Dedifferentiated amniotic fluid mesenchymal stem cell (primary cell): ENCODE measurements at regions not wholly inside any gene's neighbourhood (a gene's known extent, or its start where the extent isn't known, plus 50 kb on each side); places are given as distances from the start of the nearest gene placed in this dataset.
"Not testable (repeated sequence)": the region's sequence is repeated elsewhere in the genome, so short reads cannot be mapped to it uniquely, and the experiment has no call there.

Source experiments
- DNase-seq: peaks from one replicate; pipeline ENCODE4 v3.0.0-alpha.2; 2016; ENCODE audit errors: extremely low spot score

DNA sequence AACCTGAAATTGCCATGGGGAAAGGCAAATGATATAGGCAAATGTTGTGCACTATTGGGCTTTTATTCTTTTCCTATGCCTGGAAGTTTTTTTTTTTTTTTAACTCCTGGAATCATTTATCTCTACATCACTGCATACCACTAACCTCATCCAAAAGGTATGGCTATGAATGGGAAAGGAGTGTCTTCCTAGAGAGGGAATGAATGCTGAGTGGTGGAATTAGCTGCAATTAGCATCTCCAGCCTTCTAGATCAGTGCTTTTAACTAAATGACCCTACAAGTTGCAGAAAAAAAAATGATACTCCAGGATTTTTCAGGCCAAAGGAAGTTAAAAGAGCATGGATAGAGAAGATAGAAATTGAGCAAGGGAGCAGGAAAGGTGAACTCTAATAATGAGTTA, 429.8 kb upstream of the PDZRN3 start:
- no peak for DNase-seq

- no peak for DNase-seq
Observed at GRCh38 chr3:74053970-74054516, 429.3 kb upstream of the PDZRN3 start.

DNA sequence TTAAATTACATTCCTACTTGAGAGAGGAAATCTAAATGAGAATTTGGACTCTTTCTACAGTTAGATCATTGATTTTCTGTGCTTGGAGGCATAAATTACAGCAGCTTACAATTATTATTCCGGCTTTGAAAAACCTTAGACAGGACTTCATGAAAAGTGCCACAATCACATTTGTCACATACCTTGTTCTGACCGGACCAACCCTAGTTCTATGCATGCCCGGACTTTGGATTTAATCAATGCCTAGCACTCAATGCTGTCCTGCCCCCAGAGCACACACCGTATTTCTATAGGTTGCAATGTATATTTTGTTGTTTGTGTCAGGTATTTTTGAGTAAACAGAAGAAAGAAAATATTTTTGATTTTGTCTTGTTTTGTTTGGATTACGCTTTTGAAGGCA, 424.7 kb upstream of the PDZRN3 start:
- no peak for DNase-seq

- DNase-seq, result no peak
Observed at GRCh38 chr3:74048699-74049098, 424.0 kb upstream of the PDZRN3 start.

- DNase-seq, result no peak
Observed at GRCh38 chr3:74045000-74045399, 420.3 kb upstream of the PDZRN3 start.

DNA sequence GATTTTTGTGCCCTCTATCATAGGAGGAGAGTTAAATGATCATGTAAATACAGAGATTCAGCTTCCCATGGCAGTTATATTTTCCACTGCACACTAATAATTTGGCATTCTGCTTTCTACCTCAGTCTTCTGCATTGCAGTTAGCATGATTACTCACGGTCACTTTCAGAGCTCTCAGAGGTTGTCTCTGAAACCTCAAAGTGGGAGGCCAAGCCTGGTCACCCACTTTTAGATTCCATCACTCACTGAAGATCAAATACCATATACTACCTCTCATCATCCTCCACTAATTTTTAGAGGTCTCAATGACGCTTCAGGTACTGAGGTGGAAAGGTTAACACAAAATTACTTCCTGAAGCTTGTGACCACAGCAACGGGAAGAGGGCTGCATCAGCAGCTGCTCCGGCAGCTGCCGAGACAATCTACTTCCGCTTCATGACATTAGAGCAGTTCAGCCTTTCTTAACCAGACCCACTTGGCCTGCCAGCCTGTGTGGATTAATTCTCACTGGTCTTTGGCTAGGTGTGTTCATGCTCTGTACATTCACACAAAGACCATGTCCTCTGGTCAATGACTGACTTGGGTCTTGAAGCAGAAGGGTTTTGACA, 416.4 kb upstream of the PDZRN3 start:
- DNase-seq, result no peak

- DNase-seq, result no peak
Observed at GRCh38 chr3:74039105-74039504, 414.4 kb upstream of the PDZRN3 start.

DNA sequence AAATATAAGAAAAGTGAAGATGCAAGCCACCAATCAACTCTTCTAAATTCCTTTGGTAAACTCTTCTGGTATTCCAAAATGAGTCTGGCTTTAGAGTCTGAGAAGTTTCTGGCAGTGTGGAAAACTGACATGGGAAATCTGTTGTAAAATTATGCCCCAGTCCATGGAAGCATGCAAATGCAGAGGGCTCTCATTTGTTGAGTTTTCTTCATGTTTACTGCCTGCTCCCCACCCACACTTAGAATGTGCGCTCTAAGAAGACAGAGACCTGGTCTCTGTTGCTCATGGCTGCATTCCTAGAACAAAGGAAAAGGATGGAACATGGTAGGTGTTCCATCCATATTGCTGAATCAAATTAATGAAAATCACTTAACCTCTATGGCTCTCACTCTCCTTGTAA, 411.8 kb upstream of the PDZRN3 start:
- no peak for DNase-seq

- DNase-seq, result no peak
Observed at GRCh38 chr3:74036102-74036501, 411.4 kb upstream of the PDZRN3 start.

- no peak for DNase-seq
Observed at GRCh38 chr3:74033806-74034205, 409.1 kb upstream of the PDZRN3 start.

DNA sequence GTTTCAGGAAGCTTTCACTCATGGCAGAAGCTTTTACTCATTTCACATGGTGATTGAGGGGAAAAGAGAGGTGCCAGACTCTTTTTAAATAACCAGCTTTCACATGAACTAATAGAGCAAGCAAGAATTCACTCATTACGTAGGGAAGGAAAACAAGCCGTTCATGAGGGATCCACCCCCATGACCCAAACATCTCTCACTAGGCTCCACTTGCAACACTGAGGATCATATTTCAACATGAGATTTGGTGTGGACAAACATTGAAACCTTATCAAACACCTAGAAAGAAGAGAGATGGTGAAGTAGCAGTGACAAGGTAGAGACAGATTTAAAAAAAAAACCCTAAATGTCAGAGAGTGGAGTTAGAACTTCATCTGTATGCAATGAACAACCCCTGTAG, 408.6 kb upstream of the PDZRN3 start:
- no peak for DNase-seq

DNA sequence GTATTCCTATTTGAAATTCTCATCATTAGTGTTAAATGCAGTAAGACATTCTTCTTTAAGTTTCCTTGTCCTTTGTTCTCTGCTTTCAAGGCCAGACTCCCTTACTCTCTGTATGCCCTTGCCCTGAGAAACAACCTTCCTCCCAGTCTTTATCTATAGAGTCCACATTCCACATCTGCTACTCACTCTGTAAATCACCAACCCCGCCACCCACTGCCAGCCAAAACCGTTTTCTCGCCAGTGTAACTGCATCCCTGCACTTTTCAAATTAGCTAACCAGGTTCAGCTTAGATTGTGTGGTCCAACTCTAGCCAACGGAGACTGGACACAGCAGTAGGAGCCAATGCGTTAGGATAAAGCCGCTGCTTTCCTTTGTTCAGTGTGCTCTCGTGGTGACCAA, 402.4 kb upstream of the PDZRN3 start:
- DNase-seq, result no peak

DNA sequence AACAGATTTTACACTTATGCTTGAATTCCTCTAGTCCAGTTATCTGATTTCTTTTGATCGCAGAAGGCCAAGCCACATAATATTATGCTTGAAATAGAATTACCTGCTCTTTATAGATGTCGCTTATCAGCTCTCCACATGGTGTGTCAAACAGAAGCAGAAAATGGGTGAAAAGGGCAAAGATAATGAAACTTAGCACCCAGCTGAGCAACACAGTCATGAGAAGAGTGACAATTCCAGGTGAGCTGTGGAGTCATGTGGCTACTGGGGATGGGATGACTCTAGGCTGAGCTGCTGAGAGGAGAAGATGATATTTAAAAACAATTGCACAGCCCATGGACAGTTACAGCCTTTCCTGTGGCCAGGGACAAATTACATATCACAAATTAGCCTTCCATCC, 398.7 kb upstream of the PDZRN3 start:
- no peak for DNase-seq

- no peak for DNase-seq
Observed at GRCh38 chr3:74021449-74021848, 396.7 kb upstream of the PDZRN3 start.

DNA sequence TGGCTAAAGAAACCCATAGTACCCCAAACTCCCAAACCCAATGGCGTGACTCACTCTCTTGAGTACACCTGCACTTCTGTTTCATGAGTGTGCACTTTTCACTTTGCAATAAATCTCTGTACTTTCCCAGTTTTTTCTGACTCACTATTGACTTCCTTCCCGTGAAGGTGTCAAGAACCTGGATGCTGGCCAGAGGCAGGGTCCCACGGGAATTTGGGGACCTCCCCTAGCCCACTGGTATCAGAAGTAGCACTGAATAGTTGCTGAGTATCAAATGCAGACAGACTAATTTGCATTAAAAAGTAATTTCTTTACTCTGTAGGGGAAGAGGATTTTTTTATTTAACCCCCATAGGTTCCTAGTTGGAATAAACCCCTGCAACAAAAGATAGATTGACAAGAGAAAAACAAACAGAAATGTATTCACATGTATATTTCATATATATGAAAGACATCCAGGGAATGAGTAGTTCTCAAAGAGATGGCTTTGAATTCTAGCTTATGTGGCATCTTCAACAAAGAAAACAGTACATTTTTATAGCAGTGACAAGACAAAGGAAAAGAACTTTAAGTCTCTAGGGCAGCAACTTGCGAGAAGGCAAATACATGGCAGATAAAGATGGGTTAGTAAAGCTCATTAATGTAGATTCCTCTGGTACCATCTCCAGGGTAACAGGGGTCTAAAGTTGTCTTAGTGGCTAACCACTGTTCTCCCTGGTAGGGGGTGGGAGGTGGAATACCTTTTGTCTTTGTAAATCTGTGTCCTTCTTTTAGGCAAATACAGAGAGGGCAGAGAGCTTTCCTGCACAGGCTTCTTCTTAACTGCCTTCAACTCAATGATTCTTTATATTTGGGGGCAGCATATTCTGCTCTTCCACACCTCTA, 385.5 kb upstream of the PDZRN3 start:
- no peak for DNase-seq

GRCh38 chr3:74004386-74004785, 379.6 kb upstream of the PDZRN3 start:
- DNase-seq, result no peak

DNA sequence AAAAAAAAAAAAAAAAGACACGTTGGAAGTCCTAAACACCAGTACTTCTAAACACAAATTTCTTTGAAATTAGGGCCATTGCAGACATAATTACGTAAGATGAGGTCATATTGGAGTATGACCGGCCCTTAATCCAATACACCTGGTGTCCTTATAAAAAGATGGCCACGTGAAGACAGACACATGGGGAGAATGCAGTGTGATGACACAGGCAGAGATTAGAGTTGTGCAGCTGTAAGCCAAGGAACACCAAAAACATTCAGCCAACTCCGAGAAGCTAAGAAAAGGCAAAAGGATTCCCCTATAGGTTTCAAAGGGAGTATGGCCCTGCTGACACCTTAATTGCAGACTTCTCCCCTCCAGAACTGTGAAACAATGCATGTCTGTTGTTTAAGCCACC, 379.0 kb upstream of the PDZRN3 start:
- no peak for DNase-seq

DNA sequence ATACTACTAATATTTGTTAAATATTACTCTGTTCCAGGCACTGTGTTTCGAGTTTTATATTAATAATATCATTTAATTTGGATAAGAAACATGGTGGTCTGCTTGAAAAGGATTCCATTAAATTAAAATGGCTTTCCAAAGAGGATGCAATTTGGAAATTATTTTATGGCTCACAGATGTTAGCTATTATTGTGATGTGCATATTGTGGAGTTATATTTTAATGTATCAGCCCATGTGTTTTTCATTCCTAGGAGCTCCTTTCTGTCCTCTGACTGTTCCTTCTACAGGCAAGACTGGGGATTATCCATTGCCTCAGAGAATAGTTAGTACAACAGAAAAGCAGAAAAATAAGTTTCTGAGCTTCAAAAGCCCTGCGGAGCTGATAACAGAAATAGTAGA, 376.7 kb upstream of the PDZRN3 start:
- DNase-seq, result no peak

- no peak for DNase-seq
Observed at GRCh38 chr3:74000725-74001124, 376.0 kb upstream of the PDZRN3 start.

- DNase-seq, result no peak
Observed at GRCh38 chr3:73999501-73999900, 374.8 kb upstream of the PDZRN3 start.

DNA sequence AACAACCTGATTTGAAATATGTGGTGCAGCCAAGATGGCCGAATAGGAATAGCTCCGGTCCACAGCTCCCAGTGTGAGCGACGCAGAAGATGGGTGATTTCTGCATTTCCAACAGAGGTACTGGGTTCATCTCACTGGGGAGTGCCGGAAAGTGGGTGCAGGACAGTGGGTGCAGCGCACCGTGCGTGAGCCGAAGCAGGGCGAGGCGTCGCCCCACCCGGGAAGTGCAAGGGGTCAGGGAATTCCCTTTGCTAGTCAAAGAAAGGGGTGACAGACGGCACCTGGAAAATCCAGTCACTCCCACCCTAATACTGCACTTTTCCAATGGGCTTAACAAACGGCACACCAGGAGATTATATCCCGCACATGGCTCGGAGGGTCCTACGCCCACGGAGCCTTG, 365.9 kb upstream of the PDZRN3 start:
- not testable (repeated sequence) for DNase-seq

- DNase-seq, result no peak
Observed at GRCh38 chr3:73966733-73967132, 342.0 kb upstream of the PDZRN3 start.

DNA sequence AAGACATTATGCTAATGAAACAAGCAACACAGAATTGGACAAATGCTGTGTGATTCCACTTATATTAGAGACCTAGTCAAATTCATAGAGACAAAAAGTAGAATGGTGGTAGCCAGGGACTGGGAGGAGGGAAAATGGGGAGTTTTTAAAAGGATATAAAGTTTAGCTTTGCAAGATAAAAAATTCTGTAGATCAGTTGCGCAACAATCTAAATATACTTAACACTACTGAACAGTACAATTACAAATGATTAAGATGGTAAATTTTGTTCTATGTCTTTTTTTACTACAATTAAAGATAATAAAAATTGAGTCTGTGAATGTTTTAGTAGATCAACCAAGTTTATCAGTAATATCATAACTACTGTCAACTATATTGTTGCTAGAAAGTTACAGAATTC, 340.1 kb upstream of the PDZRN3 start:
- DNase-seq, result no peak
